Amygdala (tissue), 56 donors: ENCODE measurements at regions not wholly inside any gene's neighbourhood (a gene's known extent, or its start where the extent isn't known, plus 50 kb on each side); places are given as distances from the start of the nearest gene placed in this dataset.

Experiments used
- DNase-seq, 56 donors: peaks; one replicate each; lab custom pipeline; 2025; lab: John Stamatoyannopoulos, UW

DNA sequence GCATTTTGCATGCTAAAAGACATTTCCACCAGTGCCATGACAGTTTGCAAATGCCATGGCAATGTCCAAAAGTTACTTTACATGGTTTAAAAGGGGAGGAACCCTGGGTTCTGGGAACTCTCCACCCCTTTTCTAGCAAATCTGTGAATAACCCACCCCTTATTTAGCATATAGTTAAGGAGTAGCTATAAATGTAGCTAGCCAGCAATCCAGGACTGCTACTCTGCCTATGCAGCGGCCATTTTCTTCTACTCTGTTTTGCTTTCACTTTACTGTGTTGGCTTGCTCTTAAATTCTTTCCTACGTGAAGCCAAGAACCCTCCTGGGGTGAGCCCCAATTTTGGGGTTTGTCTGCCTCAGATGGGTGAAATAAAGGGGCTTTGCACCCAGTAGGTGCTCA is 141.0 kb downstream of the PTPN11 start:
- no peak for DNase-seq

GRCh38 chr12:112564160-112564784 is 145.5 kb downstream of the PTPN11 start:
- no peak for DNase-seq

DNA sequence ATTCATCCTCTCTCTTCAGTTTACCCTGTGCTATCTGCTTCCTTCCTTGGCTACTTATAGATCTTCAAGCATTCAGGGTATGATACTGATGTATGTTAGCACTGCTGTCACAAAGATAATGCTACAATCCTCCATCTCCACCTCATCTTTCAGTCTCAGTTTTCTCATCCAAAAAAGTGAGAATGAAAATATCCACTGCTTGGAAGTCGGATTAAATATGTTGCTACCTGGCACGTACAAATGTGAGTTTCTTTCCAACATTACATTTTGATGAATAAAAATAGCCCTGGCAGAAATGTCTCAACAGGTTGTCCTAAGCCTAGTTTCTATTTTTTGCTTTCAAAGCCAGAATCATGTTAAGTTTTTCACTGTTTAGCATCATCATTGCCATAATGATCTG is 149.9 kb downstream of the PTPN11 start:
- DNase-seq, result no peak

DNA sequence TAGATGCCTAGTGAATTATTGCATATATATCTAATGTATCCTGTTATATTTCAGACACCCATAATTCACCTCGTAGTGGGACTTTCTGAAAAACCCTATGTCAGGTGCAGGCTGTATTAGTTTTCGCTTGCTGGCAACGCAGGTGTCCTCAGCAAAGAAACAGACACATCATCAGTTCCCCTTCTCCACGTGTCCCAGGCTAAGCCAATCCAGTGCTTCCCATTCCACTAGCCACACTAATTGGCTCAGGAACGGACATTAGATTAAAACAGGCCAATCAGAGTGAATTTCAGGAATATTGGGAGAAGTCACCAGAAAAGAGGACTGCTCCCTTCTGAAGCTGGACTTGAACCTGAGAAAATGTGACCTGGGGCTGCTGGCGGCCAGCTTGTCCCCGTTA is 151.3 kb downstream of the PTPN11 start:
- DNase-seq, result no peak

DNA sequence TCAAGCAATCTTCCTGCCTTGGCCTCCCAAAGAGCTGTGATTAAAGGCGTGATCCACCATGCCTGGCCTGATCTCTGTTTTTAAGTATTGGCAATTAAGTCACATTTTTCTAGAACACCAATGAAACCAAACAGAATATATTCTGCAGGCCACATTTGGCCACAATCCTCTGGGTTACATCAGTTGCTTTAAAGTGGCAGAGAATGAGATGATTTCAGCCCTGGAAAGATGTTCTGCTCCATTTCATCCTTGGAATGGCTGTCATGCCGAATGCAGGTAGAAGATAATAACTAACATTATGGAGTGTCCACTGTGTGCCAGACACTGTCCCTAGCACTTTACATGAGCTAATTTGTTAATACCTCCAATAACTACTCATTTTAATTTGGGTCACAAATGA is 154.4 kb downstream of the PTPN11 start:
- no peak for DNase-seq

DNA sequence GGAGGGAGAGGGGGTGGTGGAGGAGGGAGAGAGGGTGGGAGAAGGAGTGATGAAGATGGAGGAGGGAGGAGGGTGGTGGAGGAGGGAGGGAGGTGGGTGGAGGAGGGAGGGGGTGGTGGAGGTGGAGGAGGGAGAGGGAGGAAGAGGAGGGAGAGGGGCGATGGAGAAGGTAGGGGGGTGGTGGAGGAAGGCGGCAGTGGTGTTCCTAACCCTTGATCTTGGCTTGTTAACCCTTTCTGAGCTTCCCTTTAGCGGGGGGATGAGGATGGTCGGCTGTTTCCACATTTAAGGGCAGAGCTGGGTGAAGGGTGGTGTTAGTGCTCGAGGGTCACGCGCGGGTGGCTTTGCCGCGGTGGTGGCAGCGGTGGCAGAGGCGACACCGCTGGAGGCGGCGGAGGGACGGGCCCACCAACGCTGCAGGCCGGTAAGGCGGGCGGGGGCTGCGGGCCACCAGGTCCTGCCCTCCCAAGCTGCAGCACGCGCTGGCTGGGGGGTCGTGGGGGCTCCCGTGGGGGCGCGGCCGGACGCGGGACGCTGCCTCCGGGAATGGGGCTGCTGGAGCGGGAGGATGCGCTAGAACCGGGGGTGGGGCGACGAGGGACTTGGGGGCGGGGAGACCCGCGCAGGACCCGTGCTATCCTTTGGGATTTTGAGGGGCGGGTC is 156.3 kb downstream of the PTPN11 start:
- peak in 3 of 56 donors; percentile 1 to 60 (median 8) for DNase-seq

GRCh38 chr12:112575559-112576067 is 156.9 kb downstream of the PTPN11 start:
- DNase-seq, result peak in 2 of 56 donors; percentile 1 to 60

DNA sequence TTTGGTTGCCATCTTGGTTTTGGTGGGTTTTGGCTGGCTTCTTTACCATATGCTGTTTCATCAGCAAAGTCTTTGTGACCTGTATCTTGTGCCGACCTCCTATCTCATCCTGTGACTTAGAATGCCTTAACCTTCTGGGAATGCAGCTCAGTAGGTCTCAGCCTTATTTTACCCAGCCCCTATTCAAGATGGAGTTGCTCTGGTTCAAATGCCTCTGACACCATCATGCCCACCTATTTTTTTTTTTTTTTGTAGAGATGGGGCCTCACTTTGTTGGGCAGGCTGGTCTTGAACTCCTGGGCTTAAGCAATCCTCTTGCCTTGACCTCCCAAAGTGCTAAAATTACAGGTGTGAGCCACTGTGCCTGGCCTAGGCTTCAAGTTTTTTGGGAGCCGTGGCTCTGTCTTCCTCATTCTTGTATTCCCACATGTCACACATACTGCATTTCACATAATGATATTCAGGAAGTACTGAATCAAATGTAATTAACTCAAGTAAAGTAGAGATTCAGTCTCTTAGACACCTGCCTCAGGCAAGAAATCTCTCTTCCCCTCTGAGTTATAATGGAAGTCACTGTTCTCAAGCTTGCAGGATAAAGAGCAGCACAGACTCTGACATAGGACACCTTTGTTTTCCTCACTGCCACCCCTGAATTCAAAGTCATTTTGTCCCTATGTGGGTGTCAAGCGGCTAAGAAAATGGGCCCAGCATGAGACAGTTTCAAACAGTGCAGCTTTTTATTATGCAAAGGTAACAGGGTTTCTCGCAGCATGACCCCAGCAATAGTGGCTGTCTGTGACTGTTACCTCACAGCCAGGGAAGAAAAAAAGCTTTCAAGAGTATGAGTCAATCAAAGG is 159.0 kb downstream of the PTPN11 start:
- DNase-seq, result no peak

DNA sequence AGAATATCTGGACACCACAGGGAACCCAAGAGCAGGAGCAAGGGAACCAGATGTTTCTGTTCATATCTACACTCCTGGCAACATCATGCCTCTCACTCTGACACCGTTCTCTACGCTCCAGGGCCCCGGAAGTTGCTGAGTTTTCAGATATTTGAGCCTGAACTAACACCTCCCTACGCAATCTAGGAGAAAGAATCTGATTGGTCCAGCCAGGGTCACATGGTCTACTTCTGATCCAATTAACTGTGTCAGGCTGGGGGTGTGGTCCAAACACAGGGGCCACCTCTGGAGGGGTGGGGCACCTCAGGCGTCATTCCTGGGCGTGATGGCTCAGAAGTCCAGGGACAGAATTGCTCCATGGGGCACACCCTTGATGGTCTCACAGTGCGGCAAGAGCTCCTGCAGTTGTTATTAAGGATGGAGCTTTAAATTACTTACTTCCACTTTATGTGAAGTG is 165.5 kb downstream of the PTPN11 start:
- no peak for DNase-seq

GRCh38 chr12:112586148-112586783 is 167.5 kb downstream of the PTPN11 start:
- DNase-seq, result no peak

DNA sequence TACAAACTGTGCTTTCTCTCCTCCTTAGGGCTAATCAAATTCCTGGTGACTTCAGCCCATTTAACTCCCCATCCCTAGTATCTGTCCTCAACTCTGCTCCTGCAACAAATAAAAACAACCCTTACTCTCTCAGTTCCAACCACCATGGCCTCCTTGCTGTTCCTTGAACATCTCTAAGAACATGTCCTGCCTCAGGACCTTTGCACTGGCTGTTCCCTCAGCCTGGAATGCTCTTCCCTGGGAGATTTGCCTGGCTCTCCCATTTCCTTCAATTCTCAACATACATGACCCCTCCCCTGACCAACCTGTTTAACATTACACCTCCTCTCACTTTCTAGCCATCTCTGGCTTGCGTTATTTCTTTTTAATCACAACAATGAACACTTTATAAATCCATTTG is 170.5 kb downstream of the PTPN11 start:
- no peak for DNase-seq

- no peak for DNase-seq
These were observed 171.5 kb downstream of the PTPN11 start for GRCh38 chr12:112590281-112590680.

DNA sequence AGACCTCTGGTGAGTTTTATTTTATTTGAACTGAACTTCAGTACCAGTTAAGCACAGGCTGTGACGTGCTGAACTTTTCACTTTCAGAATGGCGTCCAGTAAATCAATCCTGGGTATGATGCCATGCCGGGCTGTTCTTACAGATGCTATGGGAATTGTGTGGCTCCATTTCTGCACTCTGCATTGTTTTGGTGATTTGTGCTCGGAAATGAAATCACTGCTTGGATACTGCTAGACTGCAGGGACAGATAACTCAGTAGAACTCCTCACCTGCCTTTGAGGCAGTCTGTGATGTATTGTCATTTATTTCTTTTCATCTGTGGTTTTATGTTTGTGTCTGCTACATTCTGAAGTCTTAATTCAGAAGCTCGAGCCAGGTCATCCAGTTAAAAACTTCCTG is 172.7 kb downstream of the PTPN11 start:
- no peak for DNase-seq

DNA sequence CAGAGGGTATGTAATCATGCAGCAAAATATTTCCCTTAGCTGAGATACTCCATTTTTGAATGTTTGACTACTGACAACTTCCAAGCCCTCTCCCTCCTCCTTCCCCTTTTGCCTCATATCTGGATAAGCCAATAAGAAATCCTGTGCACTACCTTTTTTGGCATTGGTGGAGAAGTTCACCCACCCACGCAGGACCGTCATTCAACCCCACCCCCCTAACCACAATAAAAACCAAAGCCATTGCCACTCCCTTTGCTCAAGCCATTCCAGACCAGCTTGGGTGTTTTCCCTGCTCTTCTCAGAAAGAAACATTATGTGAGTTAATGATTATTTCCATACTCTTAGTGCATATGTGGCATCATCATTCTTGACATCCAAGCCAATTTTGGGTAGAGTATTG is 176.7 kb downstream of the PTPN11 start:
- DNase-seq, result no peak

- DNase-seq, result no peak
These were observed 179.2 kb downstream of the PTPN11 start for GRCh38 chr12:112597986-112598385.

DNA sequence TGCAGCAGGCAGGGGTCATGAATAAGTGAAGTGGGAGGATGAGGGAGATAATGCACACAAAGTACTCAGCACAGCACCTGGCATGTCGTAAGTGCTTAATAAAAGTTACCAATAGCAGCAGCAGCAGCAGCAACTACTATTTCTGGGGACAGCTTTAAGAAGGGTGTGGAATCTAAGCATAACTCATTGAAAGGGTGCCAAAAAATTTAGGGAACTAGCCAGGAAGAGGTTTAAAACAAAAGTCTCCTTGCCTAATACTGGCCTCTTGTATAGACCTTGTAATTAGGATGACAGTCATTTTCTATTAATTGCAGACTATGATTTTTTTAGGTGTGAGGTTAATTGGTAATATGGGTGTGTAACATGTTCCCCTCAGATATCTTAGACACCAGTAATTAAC is 179.9 kb downstream of the PTPN11 start:
- DNase-seq, result no peak

DNA sequence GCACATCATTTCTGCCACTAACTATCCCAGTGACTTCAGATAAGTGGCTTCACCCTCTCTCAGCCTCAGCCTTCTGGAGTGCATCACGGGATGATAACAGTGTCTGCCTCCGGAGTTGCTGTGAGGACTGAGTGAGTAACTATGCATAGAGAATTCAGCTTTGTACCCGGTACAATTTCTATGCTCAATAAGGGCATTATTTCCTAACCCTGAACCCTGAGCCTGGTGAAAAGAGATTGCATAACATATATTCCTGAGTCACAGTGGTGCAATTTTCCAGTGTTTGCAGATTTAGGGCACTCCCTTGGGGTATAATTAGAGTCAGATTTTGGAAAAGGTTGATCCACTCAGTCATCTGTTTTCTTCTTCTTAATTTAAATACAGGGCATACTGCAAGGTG is 181.1 kb downstream of the PTPN11 start:
- DNase-seq, result no peak

DNA sequence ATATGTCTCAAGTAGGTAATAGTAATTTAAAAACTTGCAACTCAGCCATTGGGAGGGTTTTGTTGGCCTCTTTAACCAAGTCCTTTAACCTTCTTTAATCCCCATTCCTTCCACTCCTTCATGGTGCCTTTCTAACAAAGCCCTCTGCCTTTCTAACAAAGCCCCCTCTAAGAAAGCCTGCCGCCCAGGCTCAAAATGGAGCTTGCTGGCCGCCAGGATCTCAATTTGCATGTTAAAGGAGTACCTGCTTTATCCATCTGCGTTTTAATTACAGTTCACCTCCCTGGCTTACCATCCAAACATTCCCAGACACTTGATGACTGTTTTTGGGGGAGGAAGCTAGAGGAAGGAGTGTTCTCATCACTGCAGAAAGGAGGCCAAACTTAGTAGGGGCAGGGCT is 183.4 kb downstream of the PTPN11 start:
- DNase-seq, result no peak

- DNase-seq, result no peak
These were observed 184.8 kb upstream of the RPH3A start for GRCh38 chr12:112606611-112607365.

DNA sequence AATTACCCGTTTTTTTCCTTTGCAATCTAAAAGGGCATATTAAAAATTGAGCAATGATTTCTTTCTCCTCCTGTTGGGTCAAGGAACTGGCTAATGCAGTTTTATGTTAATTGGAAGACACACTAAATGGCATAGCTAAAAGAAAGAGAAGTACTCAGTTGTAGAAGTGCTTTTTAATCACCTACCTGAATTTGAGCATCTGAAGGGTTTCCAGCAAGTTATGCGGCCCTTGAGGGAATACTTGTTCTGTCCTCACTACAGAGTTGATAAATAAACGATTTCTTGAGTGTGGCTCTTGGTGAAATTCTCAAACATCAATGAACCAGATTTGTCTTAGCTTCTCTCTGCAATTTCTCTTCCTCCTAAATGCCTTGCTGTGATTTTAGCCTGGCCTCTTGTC is 184.1 kb upstream of the RPH3A start:
- no peak for DNase-seq
